A549 (cell line): ENCODE measurements at regions not wholly inside any gene's neighbourhood (a gene's known extent, or its start where the extent isn't known, plus 50 kb on each side); places are given as distances from the start of the nearest gene placed in this dataset.

Source experiments
- EHF ChIP-seq: fragments of 250-450 bp; sonication (Bioruptor Pico); IDR thresholded peaks from 2 replicates; pipeline ENCODE4 v1.5.0; 2020; ENCODE audit warnings: mild to moderate bottlenecking
- EP300 ChIP-seq, 2 experiments: fragments of >200 bp; sonication (Bioruptor Twin); formaldehyde crosslinking; IDR thresholded peaks; 2 replicates in 1 of 2; 3 replicates in 1 of 2; pipeline ENCODE4 v1.6.1; 2016 to 2017
- GATA3 ChIP-seq: IDR thresholded peaks from 2 replicates; pipeline ENCODE4 v1.6.1; 2012; ENCODE audit warnings: borderline replicate concordance
- HOXA7 ChIP-seq: fragments of 250-450 bp; sonication (Bioruptor Pico); IDR thresholded peaks from 2 replicates; pipeline ENCODE4 v1.5.0; 2020; ENCODE audit warnings: mild to moderate bottlenecking, moderate library complexity
- POLR2A ChIP-seq: IDR thresholded peaks from 2 replicates; pipeline ENCODE4 v1.6.1; 2012; ENCODE audit warnings: mild to moderate bottlenecking, low read length
- SMC3 ChIP-seq: fragments of >200 bp; sonication (Bioruptor Twin); formaldehyde crosslinking; IDR thresholded peaks from 3 replicates; pipeline ENCODE4 v1.6.1; 2018; ENCODE audit warnings: inconsistent platforms
- ZSCAN20 ChIP-seq: fragments of 250-450 bp; sonication (Bioruptor Pico); IDR thresholded peaks from 2 replicates; pipeline ENCODE4 v1.8.0; 2022; ENCODE audit warnings: mild to moderate bottlenecking, moderate library complexity
- TF ChIP-seq, protein P1 (sequence below): fragments of >200 bp; sonication (Bioruptor Twin); formaldehyde crosslinking; IDR thresholded peaks from 3 replicates; pipeline ENCODE4 v1.5.1; 2016
- TF ChIP-seq, protein P2 (sequence below): fragments of 200-600 bp; sonication (generic); IDR thresholded peaks from 2 replicates; pipeline ENCODE4 v1.6.1; 2016; ENCODE audit warnings: antibody characterized with exemption, mild to moderate bottlenecking, moderate library complexity

DNA sequence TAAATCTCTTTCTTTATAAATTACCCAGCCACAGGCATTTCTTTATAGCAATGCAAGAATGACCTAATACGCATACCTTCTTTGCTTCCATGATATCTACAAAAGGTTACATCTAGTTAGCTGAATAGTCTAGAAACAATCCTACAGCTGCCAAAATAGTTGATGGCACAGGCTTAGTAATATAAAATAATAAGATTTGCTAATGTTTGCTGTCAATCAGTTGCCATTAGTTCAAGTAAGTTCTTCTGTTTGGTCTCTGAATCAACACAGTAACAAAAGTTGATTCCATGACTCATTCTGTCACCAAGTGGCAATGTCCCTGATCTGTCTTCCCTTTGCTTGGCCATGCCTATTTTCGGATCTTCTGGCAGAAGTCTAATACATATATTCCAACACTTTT lies 470.2 kb downstream of the SPRY1 start:
- TF ChIP-seq, protein P1, sequence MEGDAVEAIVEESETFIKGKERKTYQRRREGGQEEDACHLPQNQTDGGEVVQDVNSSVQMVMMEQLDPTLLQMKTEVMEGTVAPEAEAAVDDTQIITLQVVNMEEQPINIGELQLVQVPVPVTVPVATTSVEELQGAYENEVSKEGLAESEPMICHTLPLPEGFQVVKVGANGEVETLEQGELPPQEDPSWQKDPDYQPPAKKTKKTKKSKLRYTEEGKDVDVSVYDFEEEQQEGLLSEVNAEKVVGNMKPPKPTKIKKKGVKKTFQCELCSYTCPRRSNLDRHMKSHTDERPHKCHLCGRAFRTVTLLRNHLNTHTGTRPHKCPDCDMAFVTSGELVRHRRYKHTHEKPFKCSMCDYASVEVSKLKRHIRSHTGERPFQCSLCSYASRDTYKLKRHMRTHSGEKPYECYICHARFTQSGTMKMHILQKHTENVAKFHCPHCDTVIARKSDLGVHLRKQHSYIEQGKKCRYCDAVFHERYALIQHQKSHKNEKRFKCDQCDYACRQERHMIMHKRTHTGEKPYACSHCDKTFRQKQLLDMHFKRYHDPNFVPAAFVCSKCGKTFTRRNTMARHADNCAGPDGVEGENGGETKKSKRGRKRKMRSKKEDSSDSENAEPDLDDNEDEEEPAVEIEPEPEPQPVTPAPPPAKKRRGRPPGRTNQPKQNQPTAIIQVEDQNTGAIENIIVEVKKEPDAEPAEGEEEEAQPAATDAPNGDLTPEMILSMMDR: no peak
- TF ChIP-seq GATA3 (no peak), ZSCAN20 (CRISPR knock-in tag) (no peak), POLR2A (no peak), SMC3 (no peak), HOXA7 (CRISPR knock-in tag) (no peak), EP300 (IDR thresholded peaks at IDR 0.05) (no peak), EHF (CRISPR knock-in tag) (no peak)
- TF ChIP-seq, protein P2, sequence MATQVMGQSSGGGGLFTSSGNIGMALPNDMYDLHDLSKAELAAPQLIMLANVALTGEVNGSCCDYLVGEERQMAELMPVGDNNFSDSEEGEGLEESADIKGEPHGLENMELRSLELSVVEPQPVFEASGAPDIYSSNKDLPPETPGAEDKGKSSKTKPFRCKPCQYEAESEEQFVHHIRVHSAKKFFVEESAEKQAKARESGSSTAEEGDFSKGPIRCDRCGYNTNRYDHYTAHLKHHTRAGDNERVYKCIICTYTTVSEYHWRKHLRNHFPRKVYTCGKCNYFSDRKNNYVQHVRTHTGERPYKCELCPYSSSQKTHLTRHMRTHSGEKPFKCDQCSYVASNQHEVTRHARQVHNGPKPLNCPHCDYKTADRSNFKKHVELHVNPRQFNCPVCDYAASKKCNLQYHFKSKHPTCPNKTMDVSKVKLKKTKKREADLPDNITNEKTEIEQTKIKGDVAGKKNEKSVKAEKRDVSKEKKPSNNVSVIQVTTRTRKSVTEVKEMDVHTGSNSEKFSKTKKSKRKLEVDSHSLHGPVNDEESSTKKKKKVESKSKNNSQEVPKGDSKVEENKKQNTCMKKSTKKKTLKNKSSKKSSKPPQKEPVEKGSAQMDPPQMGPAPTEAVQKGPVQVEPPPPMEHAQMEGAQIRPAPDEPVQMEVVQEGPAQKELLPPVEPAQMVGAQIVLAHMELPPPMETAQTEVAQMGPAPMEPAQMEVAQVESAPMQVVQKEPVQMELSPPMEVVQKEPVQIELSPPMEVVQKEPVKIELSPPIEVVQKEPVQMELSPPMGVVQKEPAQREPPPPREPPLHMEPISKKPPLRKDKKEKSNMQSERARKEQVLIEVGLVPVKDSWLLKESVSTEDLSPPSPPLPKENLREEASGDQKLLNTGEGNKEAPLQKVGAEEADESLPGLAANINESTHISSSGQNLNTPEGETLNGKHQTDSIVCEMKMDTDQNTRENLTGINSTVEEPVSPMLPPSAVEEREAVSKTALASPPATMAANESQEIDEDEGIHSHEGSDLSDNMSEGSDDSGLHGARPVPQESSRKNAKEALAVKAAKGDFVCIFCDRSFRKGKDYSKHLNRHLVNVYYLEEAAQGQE: no peak
